Hematopoietic multipotent progenitor cell treated with erythropoietin and hydrocortisone succinate and interleukin-3 and kit ligand, for 6 days (in vitro differentiated cells): ENCODE measurements at regions not wholly inside any gene's neighbourhood (a gene's known extent, or its start where the extent isn't known, plus 50 kb on each side); places are given as distances from the start of the nearest gene placed in this dataset.

Experiments used
- DNase-seq: peaks from one replicate; pipeline ENCODE4 v3.0.0-alpha.2; 2015

- no peak for DNase-seq
Measured at GRCh38 chr3:178295292-178295912, 240.8 kb upstream of the KCNMB2 start.

GRCh38 chr3:178297199-178297598 is 239.0 kb upstream of the KCNMB2 start:
- no peak for DNase-seq

GRCh38 chr3:178297740-178298139 is 238.5 kb upstream of the KCNMB2 start:
- DNase-seq: no peak

- no peak for DNase-seq
Measured at GRCh38 chr3:178300441-178300959, 235.7 kb upstream of the KCNMB2 start.

- no peak for DNase-seq
Measured at GRCh38 chr3:178302966-178303930, 233.0 kb upstream of the KCNMB2 start.

- no peak for DNase-seq
Measured at GRCh38 chr3:178304758-178305467, 231.3 kb upstream of the KCNMB2 start.

- DNase-seq: no peak
Measured at GRCh38 chr3:178306432-178307115, 229.7 kb upstream of the KCNMB2 start.

- DNase-seq: no peak
Measured at GRCh38 chr3:178308771-178309170, 227.5 kb upstream of the KCNMB2 start.

GRCh38 chr3:178310949-178311348 is 225.3 kb upstream of the KCNMB2 start:
- DNase-seq: no peak

GRCh38 chr3:178313716-178314115 is 222.5 kb upstream of the KCNMB2 start:
- no peak for DNase-seq

GRCh38 chr3:178318340-178318739 is 217.9 kb upstream of the KCNMB2 start:
- DNase-seq: no peak

- DNase-seq: no peak
Measured at GRCh38 chr3:178318941-178319816, 217.1 kb upstream of the KCNMB2 start.

GRCh38 chr3:178320456-178321351 is 215.5 kb upstream of the KCNMB2 start:
- DNase-seq: peak; percentile 6

- DNase-seq: no peak
Measured at GRCh38 chr3:178324356-178324755, 211.9 kb upstream of the KCNMB2 start.

GRCh38 chr3:178325330-178325729 is 210.9 kb upstream of the KCNMB2 start:
- peak; percentile 40 for DNase-seq

GRCh38 chr3:178329936-178330335 is 206.3 kb upstream of the KCNMB2 start:
- no peak for DNase-seq

- DNase-seq: no peak
Measured at GRCh38 chr3:178334239-178334638, 202.0 kb upstream of the KCNMB2 start.

GRCh38 chr3:178336336-178336735 is 199.9 kb upstream of the KCNMB2 start:
- no peak for DNase-seq

- DNase-seq: no peak
Measured at GRCh38 chr3:178340506-178340905, 195.7 kb upstream of the KCNMB2 start.

GRCh38 chr3:178341636-178342035 is 194.6 kb upstream of the KCNMB2 start:
- no peak for DNase-seq

- DNase-seq: no peak
Measured at GRCh38 chr3:178342111-178342510, 194.1 kb upstream of the KCNMB2 start.
